ENCODE measurements at regions not wholly inside any gene's neighbourhood (a gene's known extent, or its start where the extent isn't known, plus 50 kb on each side); places are given as distances from the start of the nearest gene placed in this dataset.

DNA sequence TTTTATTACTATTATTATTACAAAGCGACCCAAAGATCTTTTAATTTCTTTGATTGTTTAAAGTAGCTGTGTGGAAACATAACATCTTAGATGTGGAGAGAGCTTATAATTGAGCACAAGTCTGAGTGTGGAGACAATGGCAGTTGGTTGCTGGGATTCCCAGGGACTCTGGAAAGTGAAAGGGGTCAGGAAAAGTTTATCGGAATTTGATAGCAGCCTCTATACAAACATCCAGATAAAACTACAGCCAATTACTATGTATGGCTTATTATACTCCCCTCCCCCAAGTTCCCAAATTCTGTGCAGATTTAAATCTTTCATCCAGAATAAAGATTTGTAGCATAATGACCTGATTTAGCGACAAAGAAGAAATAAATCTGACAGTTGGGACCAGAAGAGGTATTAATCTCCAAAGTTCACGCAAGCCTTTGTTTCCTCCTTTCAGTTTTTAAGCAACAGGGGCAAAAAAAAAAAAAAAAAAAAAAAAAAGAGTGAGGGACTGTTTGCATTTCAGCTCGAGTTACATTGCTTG lies 121.4 kb upstream of the MAP3K7 start:
- no peak overlapping the region for H2AFZ ChIP-seq (ENCODE audit: low read length)
- no peak for DNase-seq (ENCODE audit: low read depth in 2 of 2)
- no peaks in the 10 kb centered on the region for H3K4me1 ChIP-seq (ENCODE audit: control insufficient read depth, extremely low read depth, insufficient read depth, low read length)
- no peaks in the 10 kb centered on the region for H3K9me3 ChIP-seq (ENCODE audit: control insufficient read depth, insufficient read depth, low read depth, low read length)
- H4K20me1 ChIP-seq (ENCODE audit: control insufficient read depth, extremely low read depth, insufficient read depth, low read length), result no peaks in the 10 kb centered on the region
- H3K27me3 ChIP-seq (ENCODE audit: control insufficient read depth, insufficient read depth, low read length), result no peaks in the 10 kb centered on the region
- H3K4me2 ChIP-seq (ENCODE audit: extremely low read depth, insufficient read depth, low read length), result no peak overlapping the region
- TF ChIP-seq EZH2 (IDR thresholded peaks at IDR 0.05; ENCODE audit: low read length, missing control alignments), result no peak
- no peaks in the 10 kb centered on the region for H3K36me3 ChIP-seq (ENCODE audit: control insufficient read depth, insufficient read depth, low read length)
- H3K79me2 ChIP-seq (ENCODE audit: control insufficient read depth, insufficient read depth, low read length), result no peaks in the 10 kb centered on the region
- no peak overlapping the region for H3K4me3 ChIP-seq (replicated peaks in 1 of 4; ENCODE audit: control extremely low read depth in 1 of 4, insufficient read depth in 1 of 4, low read depth in 3 of 4, low read length in 4 of 4)
- no peak overlapping the region for H3K27ac ChIP-seq (ENCODE audit: insufficient read depth, low read length)
- H3K9ac ChIP-seq (ENCODE audit: insufficient read depth, low read length), result no peak overlapping the region

DNA sequence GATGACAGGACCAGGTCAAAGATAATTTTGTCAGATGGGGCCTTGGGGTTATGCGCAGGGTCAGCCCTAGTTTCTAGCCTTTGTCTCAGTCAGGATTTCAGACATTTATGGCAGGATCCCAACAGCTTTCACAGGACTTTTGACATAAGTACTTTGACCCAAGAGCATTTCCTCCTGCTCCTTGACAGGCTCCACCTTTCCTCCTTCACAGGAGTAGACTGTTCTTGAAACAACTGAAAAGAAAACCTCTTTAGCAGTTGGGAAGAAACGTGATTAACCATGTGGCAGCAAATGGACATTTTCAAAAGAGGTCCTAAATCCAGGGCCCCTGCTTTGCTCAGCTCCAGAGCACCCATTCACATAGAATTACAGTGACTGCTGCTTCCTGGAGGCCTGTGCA lies 120.4 kb upstream of the MAP3K7 start:
- H3K9me3 ChIP-seq (ENCODE audit: control insufficient read depth, insufficient read depth, low read depth, low read length), result no peaks in the 10 kb centered on the region
- DNase-seq (ENCODE audit: low read depth in 2 of 2), result no peak

DNA sequence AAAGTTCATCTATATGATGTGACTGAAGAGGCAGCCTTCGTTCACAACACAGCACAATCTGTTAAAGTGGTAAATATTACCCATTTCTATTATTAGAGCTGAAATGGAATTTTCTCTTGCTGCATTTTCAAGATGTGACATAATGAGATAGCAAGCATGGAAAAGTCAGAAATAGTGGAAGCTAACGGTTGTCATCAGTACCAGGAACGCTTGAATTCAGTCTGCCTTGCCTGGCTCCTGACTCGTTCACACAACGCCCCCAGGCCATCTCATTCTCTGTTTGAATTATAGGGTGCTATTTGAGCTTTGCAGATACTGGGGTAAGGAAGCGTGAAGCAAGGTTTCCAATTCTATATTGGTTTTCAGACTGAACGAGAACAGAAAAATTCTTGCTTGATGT lies 116.5 kb upstream of the MAP3K7 start:
- H3K4me3 ChIP-seq (replicated peaks in 1 of 4; ENCODE audit: control extremely low read depth in 1 of 4, insufficient read depth in 1 of 4, low read depth in 3 of 4, low read length in 4 of 4), result no peak overlapping the region
- no peak overlapping the region for H3K4me2 ChIP-seq (ENCODE audit: extremely low read depth, insufficient read depth, low read length)
- H3K36me3 ChIP-seq (ENCODE audit: control insufficient read depth, insufficient read depth, low read length), result no peaks in the 10 kb centered on the region
- H2AFZ ChIP-seq (ENCODE audit: low read length), result no peak overlapping the region
- no peaks in the 10 kb centered on the region for H3K4me1 ChIP-seq (ENCODE audit: control insufficient read depth, extremely low read depth, insufficient read depth, low read length)
- no peak overlapping the region for H3K9ac ChIP-seq (ENCODE audit: insufficient read depth, low read length)
- no peak for DNase-seq (ENCODE audit: low read depth in 2 of 2)
- H3K9me3 ChIP-seq (ENCODE audit: control insufficient read depth, insufficient read depth, low read depth, low read length), result no peaks in the 10 kb centered on the region
- H3K79me2 ChIP-seq (ENCODE audit: control insufficient read depth, insufficient read depth, low read length), result no peaks in the 10 kb centered on the region
- TF ChIP-seq, protein P1, sequence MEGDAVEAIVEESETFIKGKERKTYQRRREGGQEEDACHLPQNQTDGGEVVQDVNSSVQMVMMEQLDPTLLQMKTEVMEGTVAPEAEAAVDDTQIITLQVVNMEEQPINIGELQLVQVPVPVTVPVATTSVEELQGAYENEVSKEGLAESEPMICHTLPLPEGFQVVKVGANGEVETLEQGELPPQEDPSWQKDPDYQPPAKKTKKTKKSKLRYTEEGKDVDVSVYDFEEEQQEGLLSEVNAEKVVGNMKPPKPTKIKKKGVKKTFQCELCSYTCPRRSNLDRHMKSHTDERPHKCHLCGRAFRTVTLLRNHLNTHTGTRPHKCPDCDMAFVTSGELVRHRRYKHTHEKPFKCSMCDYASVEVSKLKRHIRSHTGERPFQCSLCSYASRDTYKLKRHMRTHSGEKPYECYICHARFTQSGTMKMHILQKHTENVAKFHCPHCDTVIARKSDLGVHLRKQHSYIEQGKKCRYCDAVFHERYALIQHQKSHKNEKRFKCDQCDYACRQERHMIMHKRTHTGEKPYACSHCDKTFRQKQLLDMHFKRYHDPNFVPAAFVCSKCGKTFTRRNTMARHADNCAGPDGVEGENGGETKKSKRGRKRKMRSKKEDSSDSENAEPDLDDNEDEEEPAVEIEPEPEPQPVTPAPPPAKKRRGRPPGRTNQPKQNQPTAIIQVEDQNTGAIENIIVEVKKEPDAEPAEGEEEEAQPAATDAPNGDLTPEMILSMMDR (conservative IDR thresholded peaks at IDR 0.05 in 1 of 2, IDR thresholded peaks at IDR 0.05 in 1 of 2; ENCODE audit: low read depth in 1 of 2, low read length in 2 of 2), result no peak
- no peak for TF ChIP-seq EZH2 (IDR thresholded peaks at IDR 0.05; ENCODE audit: low read length, missing control alignments)
- no peak overlapping the region for H3K27ac ChIP-seq (ENCODE audit: insufficient read depth, low read length)
- no peaks in the 10 kb centered on the region for H3K27me3 ChIP-seq (ENCODE audit: control insufficient read depth, insufficient read depth, low read length)
- H4K20me1 ChIP-seq (ENCODE audit: control insufficient read depth, extremely low read depth, insufficient read depth, low read length), result no peaks in the 10 kb centered on the region

More for the DNA sequence above, 120.4 kb upstream of the MAP3K7 start:
- Histone ChIP-seq H3K4me3 (replicated peaks in 1 of 4; ENCODE audit: control extremely low read depth in 1 of 4, insufficient read depth in 1 of 4, low read depth in 3 of 4, low read length in 4 of 4) (no peak overlapping the region), H4K20me1 (ENCODE audit: control insufficient read depth, extremely low read depth, insufficient read depth, low read length) (no peaks in the 10 kb centered on the region), H3K27me3 (ENCODE audit: control insufficient read depth, insufficient read depth, low read length) (no peaks in the 10 kb centered on the region), H3K4me2 (ENCODE audit: extremely low read depth, insufficient read depth, low read length) (no peak overlapping the region), H3K9ac (ENCODE audit: insufficient read depth, low read length) (no peak overlapping the region), H3K79me2 (ENCODE audit: control insufficient read depth, insufficient read depth, low read length) (no peaks in the 10 kb centered on the region), H3K36me3 (ENCODE audit: control insufficient read depth, insufficient read depth, low read length) (no peaks in the 10 kb centered on the region), H2AFZ (ENCODE audit: low read length) (no peak overlapping the region), H3K4me1 (ENCODE audit: control insufficient read depth, extremely low read depth, insufficient read depth, low read length) (no peaks in the 10 kb centered on the region), H3K27ac (ENCODE audit: insufficient read depth, low read length) (no peak overlapping the region)
- TF ChIP-seq EZH2 (IDR thresholded peaks at IDR 0.05; ENCODE audit: low read length, missing control alignments), result no peak
- TF ChIP-seq, protein P1 (conservative IDR thresholded peaks at IDR 0.05 in 1 of 2, IDR thresholded peaks at IDR 0.05 in 1 of 2; ENCODE audit: low read depth in 1 of 2, low read length in 2 of 2), result no peak

Measured in fibroblast of lung (primary cell).